Stomach (tissue), 4 donors: ENCODE measurements at regions not wholly inside any gene's neighbourhood (a gene's known extent, or its start where the extent isn't known, plus 50 kb on each side); places are given as distances from the start of the nearest gene placed in this dataset.

Experiments
- POLR2A ChIP-seq, 4 donors: fragments of 450-650 bp; IDR thresholded peaks; one replicate each; pipeline ENCODE4 v1.6.1; 2016; ENCODE audit warnings: antibody characterized with exemption in 4 of 4, control low read depth in 2 of 4, mild to moderate bottlenecking in 1 of 4, moderate library complexity in 1 of 4
- POLR2AphosphoS5 ChIP-seq, 3 donors: sonication (generic); formaldehyde crosslinking; IDR thresholded peaks; one replicate each; pipeline ENCODE4 v1.6.1; 2016; ENCODE audit warnings: antibody characterized with exemption in 3 of 3
- TF ChIP-seq, protein P1 (sequence below), 7 experiments: fragments of 450-650 bp in 4 of 7; fragments of 200-600 bp in 3 of 7; sonication (generic) in 3 of 7; IDR thresholded peaks; one replicate each; pipeline ENCODE4 v1.5.1; 2016 to 2019; ENCODE audit warnings: antibody characterized with exemption in 7 of 7, control low read depth in 2 of 7, mild to moderate bottlenecking in 1 of 7

DNA sequence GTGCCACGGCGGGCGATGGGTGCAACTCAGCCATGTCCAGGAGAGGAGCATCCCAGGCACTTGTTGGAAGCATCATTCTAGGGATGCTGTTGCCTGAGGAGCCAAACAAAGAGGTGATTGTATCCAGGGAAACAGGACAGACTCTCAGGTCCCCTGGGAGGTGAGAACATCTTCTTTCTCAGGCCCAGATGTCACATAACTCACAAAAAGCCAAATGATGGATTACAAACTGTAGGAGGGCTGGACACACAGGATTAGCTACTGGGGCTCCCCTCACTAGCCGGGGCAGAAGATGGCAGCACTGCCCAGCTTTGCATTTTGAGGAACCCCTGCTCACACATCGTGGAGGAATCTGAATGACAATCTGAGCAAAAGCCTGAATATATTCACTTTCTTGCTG is 64.7 kb upstream of the NFIL3 start:
- TF ChIP-seq, protein P1, sequence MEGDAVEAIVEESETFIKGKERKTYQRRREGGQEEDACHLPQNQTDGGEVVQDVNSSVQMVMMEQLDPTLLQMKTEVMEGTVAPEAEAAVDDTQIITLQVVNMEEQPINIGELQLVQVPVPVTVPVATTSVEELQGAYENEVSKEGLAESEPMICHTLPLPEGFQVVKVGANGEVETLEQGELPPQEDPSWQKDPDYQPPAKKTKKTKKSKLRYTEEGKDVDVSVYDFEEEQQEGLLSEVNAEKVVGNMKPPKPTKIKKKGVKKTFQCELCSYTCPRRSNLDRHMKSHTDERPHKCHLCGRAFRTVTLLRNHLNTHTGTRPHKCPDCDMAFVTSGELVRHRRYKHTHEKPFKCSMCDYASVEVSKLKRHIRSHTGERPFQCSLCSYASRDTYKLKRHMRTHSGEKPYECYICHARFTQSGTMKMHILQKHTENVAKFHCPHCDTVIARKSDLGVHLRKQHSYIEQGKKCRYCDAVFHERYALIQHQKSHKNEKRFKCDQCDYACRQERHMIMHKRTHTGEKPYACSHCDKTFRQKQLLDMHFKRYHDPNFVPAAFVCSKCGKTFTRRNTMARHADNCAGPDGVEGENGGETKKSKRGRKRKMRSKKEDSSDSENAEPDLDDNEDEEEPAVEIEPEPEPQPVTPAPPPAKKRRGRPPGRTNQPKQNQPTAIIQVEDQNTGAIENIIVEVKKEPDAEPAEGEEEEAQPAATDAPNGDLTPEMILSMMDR (IDR thresholded peaks at IDR 0.05): no peak
- TF ChIP-seq POLR2AphosphoS5 (IDR thresholded peaks at IDR 0.05): no peak
- TF ChIP-seq POLR2A (IDR thresholded peaks at IDR 0.05): no peak
